OCI-LY1 (cell line): ENCODE measurements at regions not wholly inside any gene's neighbourhood (a gene's known extent, or its start where the extent isn't known, plus 50 kb on each side); places are given as distances from the start of the nearest gene placed in this dataset.

Source experiments
- CTCF ChIP-seq: fragments of 200-600 bp; sonication (generic), shearing (Covaris generic); IDR thresholded peaks from 2 replicates; pipeline ENCODE4 v1.5.1; 2017; ENCODE audit warnings: mild to moderate bottlenecking, antibody characterized with exemption, low read length, moderate library complexity, mixed read lengths
- EZH2 ChIP-seq: fragments of 200-600 bp; sonication (generic), shearing (Covaris generic); IDR thresholded peaks from 2 replicates; pipeline ENCODE4 v1.8.0; 2017; ENCODE audit warnings: borderline replicate concordance, mixed run types, mild to moderate bottlenecking, antibody characterized with exemption, low read length, moderate library complexity, mixed read lengths

- TF ChIP-seq CTCF (no peak), EZH2 (no peak)
These were observed 592.1 kb upstream of the ANKRD30A start for GRCh38 chr10:36533316-36533715.
